GM21717 (cell line): ENCODE measurements at regions not wholly inside any gene's neighbourhood (a gene's known extent, or its start where the extent isn't known, plus 50 kb on each side); places are given as distances from the start of the nearest gene placed in this dataset.
A peak's percentile ranks its signal among the peaks of the same experiment; 100 is the strongest.
"Not testable (repeated sequence)": the region's sequence is repeated elsewhere in the genome, so short reads cannot be mapped to it uniquely, and the experiment has no call there.

ENCODE experiments used
- ATAC-seq: cut with Tn5 transposase; IDR thresholded peaks from one replicate; pipeline ENCODE4 v1.9.1; 2021; ENCODE audit warnings: mild to moderate bottlenecking, moderate library complexity; ENCODE audit not compliant: unreplicated experiment

DNA sequence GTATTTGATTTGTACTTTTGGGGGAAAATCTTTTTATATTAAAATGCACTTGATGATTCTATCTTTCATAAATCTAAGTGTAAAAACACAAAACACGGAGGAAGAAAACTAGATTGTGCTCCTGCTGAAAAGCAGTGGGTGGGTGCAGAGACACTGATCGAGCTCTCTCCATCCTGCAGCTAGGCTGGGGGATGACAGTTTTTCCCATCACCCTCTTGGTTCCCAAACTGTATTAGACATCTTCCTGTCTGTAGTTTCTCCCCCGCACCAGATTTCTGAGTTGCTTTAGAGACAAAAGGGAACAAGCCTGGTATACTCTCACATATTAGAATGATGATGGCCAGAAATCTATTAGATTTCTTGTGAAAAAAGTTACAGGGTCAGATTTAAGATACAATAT is 99.6 kb downstream of the FAM114A2 start:
- ATAC-seq, result no peak

GRCh38 chr5:153938191-153938842 is 100.4 kb downstream of the FAM114A2 start:
- ATAC-seq, result no peak

DNA sequence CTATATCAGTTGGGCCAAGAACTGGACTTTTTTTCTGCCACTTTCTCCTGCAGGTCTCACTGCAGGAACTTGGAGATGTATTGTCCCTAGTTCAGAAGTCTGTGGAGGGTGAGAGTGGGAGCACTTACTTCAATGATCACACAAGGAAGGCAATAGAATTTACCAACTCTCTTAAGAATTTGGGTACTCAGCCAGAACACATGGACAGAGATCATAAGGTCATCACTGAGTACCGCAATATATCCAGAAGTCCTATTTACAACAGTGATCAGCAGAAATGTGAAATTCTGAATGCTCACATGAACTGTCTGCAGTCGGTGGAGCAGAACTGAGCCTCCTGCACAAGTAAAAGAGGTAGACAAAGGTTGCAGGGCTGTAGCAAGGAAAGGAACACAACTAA is 101.0 kb downstream of the FAM114A2 start:
- ATAC-seq, result no peak

DNA sequence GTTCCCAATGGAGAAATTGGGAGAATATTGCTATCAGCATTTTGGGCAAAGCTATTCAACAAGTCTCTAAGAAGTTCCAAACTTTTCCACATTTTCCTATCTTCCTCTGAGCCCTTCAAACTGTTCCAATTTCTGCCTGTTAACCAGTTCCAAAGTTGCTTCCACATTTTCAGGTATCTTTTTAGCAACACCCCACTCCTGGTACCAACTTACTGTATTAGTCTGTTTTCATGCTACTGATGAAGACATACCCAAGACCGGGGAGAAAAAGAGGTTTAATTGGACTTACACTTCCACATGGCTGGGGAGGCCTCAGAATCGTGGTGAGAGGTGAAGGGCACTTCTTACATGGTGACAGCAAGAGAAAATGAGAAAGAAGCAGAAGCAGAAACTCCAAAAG is 103.6 kb downstream of the FAM114A2 start:
- not testable (repeated sequence) for ATAC-seq

DNA sequence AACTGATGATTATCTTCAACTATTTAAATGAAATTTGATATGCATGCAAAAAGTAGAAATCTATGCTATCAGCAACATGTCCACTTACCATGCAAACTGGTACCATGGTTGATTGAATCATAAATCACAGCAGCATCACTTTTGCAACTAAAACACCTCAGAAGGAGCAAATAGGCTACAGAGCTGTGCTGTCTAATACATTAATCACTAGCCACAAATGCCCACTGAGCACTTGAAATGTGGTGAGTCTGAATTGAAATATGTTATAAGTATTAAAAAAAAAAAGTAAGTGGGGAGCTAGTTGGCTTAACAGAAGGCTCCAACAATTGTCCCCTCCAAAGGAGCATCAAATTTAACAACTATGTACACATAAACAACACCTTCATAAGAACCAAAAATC is 112.5 kb downstream of the FAM114A2 start:
- no peak for ATAC-seq

DNA sequence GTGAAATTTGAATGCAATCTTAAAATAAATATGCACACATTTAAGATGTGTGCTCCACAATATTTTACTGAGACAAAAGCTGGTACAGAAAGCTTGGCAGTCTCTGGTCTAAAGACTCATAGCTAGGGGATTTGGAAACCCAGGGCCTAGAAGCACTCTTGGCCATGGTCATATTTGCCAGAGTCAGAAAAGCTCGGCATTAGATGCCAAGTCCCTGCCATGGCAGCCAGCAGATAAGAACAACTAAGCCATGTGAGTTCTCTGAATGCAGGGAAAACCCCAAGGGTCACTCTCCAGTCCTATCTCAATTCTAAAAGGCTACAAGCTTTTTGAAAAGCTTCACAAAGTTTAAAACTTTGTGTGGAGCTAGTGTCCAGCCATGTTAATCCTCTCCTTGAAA is 119.5 kb downstream of the FAM114A2 start:
- no peak for ATAC-seq

DNA sequence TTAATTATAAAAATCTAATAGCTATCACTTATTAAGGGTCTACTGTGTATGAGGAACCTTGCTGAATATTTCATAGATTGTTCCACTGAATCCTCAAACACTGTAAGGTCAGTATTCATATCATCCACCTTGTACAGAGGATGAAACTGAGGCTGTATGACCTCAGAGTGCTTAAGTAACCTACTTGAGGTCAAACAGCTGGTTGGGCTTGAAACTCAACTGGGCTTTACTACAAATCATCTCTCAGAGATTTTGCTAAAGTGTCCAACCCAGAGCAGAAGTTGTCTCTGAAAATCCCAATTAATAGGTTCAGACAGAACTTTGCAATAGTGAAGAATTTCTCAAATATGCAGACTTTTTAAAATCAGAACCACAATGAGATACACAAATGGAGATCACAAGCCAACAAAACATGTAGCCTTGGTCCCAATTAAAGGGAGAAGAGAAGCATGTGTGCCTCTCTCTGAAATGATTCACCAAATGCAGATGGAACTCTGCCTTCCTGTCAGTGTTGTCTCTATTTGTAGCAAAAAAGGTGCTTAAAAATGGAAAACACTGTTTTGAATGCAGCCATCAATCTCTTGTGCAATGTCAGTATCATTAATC is 131.4 kb downstream of the FAM114A2 start:
- ATAC-seq, result no peak

- no peak for ATAC-seq
Measured at GRCh38 chr5:153905219-153905618, 133.5 kb downstream of the FAM114A2 start.

DNA sequence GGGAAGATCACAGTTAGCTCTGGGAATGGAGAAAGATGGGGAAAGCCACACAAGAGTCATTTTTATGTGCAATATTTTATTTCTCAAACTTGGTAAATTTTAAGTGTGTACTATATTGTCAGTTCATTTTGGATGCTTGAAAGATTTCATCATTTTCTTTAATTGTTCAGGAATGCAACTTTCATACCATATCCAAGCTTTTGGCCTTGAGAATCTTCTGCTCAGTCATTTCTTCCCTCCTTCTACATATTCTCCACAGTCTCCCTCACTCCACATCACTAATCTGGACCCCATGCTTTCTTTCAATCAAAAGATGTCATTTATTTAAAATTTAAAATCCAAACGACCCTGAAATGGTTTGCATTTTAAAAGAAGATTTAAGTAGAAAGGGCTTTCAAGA is 135.4 kb downstream of the FAM114A2 start:
- no peak for ATAC-seq

- ATAC-seq, result no peak
Measured at GRCh38 chr5:153902016-153902415, 136.7 kb downstream of the FAM114A2 start.

- ATAC-seq, result no peak
Measured at GRCh38 chr5:153901449-153901848, 137.3 kb downstream of the FAM114A2 start.

- ATAC-seq, result no peak
Measured at GRCh38 chr5:153900703-153901395, 137.9 kb downstream of the FAM114A2 start.

GRCh38 chr5:153899746-153900145 is 139.0 kb downstream of the FAM114A2 start:
- no peak for ATAC-seq

DNA sequence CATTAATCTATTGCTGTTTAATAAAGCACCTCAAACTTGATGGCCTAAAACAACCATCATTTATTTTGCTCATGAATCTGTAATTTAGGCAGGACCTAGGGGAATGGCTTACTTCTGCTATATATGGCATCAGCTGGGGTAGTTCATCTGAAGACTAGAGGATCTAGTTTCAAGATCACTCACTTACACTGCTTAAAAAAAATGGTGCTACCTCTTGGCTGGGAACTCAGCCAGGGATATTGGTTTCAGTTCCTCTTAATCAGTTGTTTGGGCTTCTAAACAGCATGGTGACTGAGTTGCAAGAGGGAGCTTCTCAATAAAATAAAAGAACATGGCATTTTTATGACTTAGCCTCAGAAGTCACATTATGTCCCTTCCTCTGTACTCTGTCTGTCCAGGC is 142.0 kb downstream of the FAM114A2 start:
- peak; percentile 99 for ATAC-seq

GRCh38 chr5:153896117-153896516 is 142.6 kb downstream of the FAM114A2 start:
- ATAC-seq, result no peak

- ATAC-seq, result no peak
Measured at GRCh38 chr5:153895266-153895665, 143.4 kb downstream of the FAM114A2 start.

GRCh38 chr5:153893817-153894216 is 144.9 kb downstream of the FAM114A2 start:
- ATAC-seq, result no peak

GRCh38 chr5:153891394-153891793 is 147.3 kb downstream of the FAM114A2 start:
- ATAC-seq, result no peak

DNA sequence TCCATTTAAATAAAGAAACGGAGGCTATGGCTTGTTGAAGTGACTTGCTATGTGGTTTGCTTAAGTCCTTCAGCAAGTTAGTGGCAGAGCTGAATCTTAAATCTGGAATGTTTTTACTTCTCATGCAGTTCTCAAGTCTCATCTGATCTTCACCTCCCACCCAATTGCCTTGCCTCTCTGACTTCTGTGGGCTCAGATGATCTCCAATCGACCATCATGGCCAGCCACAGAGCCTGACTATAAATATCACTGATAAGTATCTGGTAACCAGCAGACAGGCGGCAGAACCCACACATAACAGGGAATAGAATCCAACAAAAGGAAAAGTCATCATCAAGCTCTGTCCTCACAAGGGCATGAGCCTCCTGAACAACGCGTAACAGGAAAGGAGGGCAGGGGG is 149.9 kb downstream of the FAM114A2 start:
- no peak for ATAC-seq

DNA sequence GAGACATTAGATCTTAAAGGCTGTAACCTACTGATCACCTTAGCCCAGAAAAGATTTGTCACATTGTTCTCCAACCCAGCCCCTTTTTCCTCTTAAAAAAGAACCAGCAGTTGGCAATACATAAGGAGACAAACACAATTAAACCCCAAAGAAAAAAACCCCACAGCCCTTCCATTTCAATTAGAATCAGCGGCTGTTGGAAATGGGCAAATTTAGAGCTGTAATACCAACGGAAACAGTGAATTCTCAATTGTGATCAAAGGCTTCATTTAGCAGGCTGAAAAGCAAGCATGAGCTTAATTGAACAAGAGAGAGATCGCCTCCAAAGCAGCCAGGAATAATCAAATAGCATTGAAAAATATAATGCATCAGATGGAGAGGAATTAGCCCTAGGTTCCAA is 153.6 kb downstream of the FAM114A2 start:
- ATAC-seq, result no peak

GRCh38 chr5:153884612-153884957 is 154.1 kb downstream of the FAM114A2 start:
- no peak for ATAC-seq

DNA sequence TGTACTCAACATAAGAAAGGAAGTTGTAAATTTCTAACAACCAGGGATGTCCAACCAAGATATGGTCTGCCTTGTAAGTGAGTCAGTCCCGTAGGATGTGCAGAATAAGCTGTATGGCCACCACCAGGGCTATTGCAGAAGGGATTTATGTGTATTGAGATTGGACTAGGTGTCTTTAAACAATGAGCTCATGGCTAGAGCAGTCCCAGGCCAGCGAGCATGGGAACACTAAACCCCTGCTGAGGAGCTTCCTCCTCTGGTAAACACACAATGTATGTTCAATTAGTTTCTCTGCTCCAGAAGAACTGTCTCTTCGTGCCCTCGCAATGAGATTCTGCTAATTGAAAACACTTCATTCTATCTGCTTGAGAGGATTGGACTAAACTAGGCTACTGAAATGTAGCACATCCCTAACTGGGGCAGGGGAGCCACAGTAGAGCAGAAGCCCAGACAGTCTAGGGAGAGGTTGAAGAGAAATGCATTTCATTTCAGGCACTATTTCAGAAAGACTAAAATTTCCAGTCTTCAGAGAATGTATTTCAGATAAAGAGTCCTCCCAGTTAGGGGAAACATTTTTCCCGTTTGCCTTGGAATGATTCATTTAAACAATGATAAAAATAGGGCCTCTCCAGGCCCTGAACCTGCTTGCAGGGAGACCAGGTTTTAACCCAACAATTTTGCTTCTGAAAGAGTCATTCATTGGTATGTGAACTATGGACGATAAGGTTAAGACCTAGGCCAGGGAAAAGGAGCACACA is 154.7 kb downstream of the FAM114A2 start:
- ATAC-seq, result no peak
